GM19025 (cell line): ENCODE measurements at regions not wholly inside any gene's neighbourhood (a gene's known extent, or its start where the extent isn't known, plus 50 kb on each side); places are given as distances from the start of the nearest gene placed in this dataset.
"Not testable (repeated sequence)": the region's sequence is repeated elsewhere in the genome, so short reads cannot be mapped to it uniquely, and the experiment has no call there.

Experiments used
- ATAC-seq: cut with Tn5 transposase; IDR thresholded peaks from one replicate; pipeline ENCODE4 v1.9.1; 2021; ENCODE audit warnings: mild to moderate bottlenecking, low read depth, moderate library complexity; ENCODE audit not compliant: unreplicated experiment

GRCh38 chr2:82128051-82128450, 1823.5 kb upstream of the LRRTM1 start:
- ATAC-seq, result no peak

GRCh38 chr2:82124629-82125028, 1820.1 kb upstream of the LRRTM1 start:
- ATAC-seq, result no peak

- ATAC-seq, result no peak
Observed at GRCh38 chr2:82120654-82121053, 1816.1 kb upstream of the LRRTM1 start.

GRCh38 chr2:82120115-82120514, 1815.6 kb upstream of the LRRTM1 start:
- no peak for ATAC-seq

- no peak for ATAC-seq
Observed at GRCh38 chr2:82109418-82109817, 1804.9 kb upstream of the LRRTM1 start.

- no peak for ATAC-seq
Observed at GRCh38 chr2:82098617-82099016, 1794.1 kb upstream of the LRRTM1 start.

- ATAC-seq, result no peak
Observed at GRCh38 chr2:82089518-82089917, 1785.0 kb upstream of the LRRTM1 start.

- ATAC-seq, result no peak
Observed at GRCh38 chr2:82084679-82085392, 1780.3 kb upstream of the LRRTM1 start.

- ATAC-seq, result no peak
Observed at GRCh38 chr2:82075875-82076274, 1771.3 kb upstream of the LRRTM1 start.

GRCh38 chr2:82062463-82062862, 1757.9 kb upstream of the LRRTM1 start:
- no peak for ATAC-seq

GRCh38 chr2:82055846-82056245, 1751.3 kb upstream of the LRRTM1 start:
- no peak for ATAC-seq

- no peak for ATAC-seq
Observed at GRCh38 chr2:82043867-82044266, 1739.3 kb upstream of the LRRTM1 start.

GRCh38 chr2:82027921-82028615, 1723.5 kb upstream of the LRRTM1 start:
- no peak for ATAC-seq

- ATAC-seq, result no peak
Observed at GRCh38 chr2:82023710-82024109, 1719.2 kb upstream of the LRRTM1 start.

GRCh38 chr2:82013641-82014040, 1709.1 kb upstream of the LRRTM1 start:
- ATAC-seq, result no peak

- ATAC-seq, result no peak
Observed at GRCh38 chr2:82007071-82007664, 1702.6 kb upstream of the LRRTM1 start.

- ATAC-seq, result not testable (repeated sequence)
Observed at GRCh38 chr2:82005889-82006288, 1701.3 kb upstream of the LRRTM1 start.

GRCh38 chr2:82001614-82002013, 1697.1 kb upstream of the LRRTM1 start:
- ATAC-seq, result no peak

GRCh38 chr2:82000606-82001005, 1696.1 kb upstream of the LRRTM1 start:
- no peak for ATAC-seq

- no peak for ATAC-seq
Observed at GRCh38 chr2:81996332-81996731, 1691.8 kb upstream of the LRRTM1 start.

GRCh38 chr2:81991282-81991681, 1686.7 kb upstream of the LRRTM1 start:
- ATAC-seq, result no peak

GRCh38 chr2:81987370-81987769, 1682.8 kb upstream of the LRRTM1 start:
- ATAC-seq, result no peak
